ENCODE measurements at regions not wholly inside any gene's neighbourhood (a gene's known extent, or its start where the extent isn't known, plus 50 kb on each side); places are given as distances from the start of the nearest gene placed in this dataset.
"Not testable (repeated sequence)": the region's sequence is repeated elsewhere in the genome, so short reads cannot be mapped to it uniquely, and the experiment has no call there.

DNA sequence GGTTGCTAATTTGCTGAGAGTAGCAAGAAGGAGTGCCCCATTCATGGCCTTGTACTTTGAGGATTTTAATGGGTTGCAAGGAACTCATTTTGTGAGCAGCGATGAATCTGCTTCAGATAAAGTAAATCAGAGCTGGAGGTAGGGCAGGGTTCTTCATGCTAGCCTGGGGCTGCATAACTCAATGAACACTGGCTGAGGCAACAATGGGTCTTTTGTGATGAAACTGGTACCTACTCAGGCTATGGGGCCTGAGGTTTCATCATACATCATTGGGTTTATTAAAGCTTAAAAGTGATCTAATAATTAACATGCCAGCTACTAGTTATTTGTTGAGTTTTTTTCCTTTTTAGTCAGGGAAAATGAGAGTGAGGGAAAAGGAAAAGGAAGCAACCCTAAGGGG, 106.9 kb downstream of the FAM50B start:
- no peak overlapping the region for H3K4me3 ChIP-seq
- no peaks in the 10 kb centered on the region for H3K4me1 ChIP-seq (replicated peaks in 1 of 2)
- in situ Hi-C loops (cut with MboI; ENCODE audit: low pct_unique_long_range_greater_than_20kb in 2 of 9, low sequenced_read_pairs in 9 of 9, unreplicated experiment in 9 of 9) = no loop called here
- WGBS, 10 experiments = 71 to 100% (median 87%) methylated on average over 1 of the region's 1 CpG; no CpG with 5 or more reads in 4 of the 10 experiments
- peak in 1 of 8 experiments; percentile 24 for ATAC-seq (replicated peaks in 6 of 8)
- no peak overlapping the region for H3K27ac ChIP-seq

GRCh38 chr6:3957321-3957720, 108.1 kb downstream of the FAM50B start:
- no peak overlapping the region for H3K4me3 ChIP-seq
- ATAC-seq (replicated peaks in 6 of 8) = no peak
- no peaks in the 10 kb centered on the region for H3K4me1 ChIP-seq (replicated peaks in 1 of 2)
- no peak overlapping the region for H3K27ac ChIP-seq
- in situ Hi-C loops (cut with MboI; ENCODE audit: low pct_unique_long_range_greater_than_20kb in 2 of 9, low sequenced_read_pairs in 9 of 9, unreplicated experiment in 9 of 9) = no loop called here
- 90 to 92% methylated on average over 1 of the region's 1 CpG; no CpG with 5 or more reads in 8 of the 10 experiments for WGBS, 10 experiments

DNA sequence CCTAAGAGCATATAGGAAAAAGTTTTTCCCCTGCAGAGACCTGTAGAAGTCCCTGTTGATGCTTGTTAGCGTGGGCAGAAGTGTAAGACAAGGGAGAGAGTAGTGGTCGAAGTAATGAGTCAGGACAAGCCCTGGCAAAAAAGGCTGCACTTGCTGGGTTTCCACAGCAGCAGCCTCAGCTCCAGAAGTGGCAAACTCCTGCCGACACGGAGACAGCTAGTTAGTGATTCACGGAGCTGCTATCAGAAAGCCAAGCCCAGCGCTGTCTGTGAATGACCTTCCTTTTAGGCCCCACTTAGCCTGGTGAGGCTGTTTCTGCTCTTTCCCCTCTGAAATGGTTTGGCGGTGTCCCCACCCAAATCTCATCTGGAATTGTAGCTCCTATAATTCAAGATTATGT, 109.1 kb downstream of the FAM50B start:
- ATAC-seq (replicated peaks in 6 of 8) = no peak
- Histone ChIP-seq H3K4me3 (no peak overlapping the region), H3K27ac (no peak overlapping the region), H3K4me1 (replicated peaks in 1 of 2) (no peaks in the 10 kb centered on the region)
- in situ Hi-C loops (cut with MboI; ENCODE audit: low pct_unique_long_range_greater_than_20kb in 2 of 9, low sequenced_read_pairs in 9 of 9, unreplicated experiment in 9 of 9) = no loop called here
- 69 to 100% (median 81%) methylated on average over 2 to 5 of the region's 7 CpGs; no CpG with 5 or more reads in 5 of the 10 experiments for WGBS, 10 experiments

DNA sequence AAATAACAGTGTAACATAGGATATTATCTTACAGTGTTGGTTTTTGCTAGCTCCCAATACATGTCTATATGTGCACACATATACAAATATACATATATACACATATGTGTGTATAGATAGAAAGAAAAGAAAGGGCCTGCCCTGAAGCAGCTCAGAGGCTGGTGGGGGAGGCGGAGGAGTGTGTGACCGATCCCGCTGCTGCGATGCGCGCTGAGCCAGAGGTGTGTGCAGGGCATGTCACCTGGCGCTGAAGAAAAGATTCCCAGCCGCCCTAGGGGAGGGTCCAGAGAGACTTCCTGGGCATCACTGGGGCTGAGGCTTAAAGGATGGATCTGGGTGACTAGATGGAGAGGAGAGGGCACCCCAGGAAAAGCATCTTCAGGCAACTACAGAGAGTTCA, 110.2 kb downstream of the FAM50B start:
- no peaks in the 10 kb centered on the region for H3K4me1 ChIP-seq (replicated peaks in 1 of 2)
- 60 to 100% (median 83%) methylated on average over 1 of the region's 8 CpGs; no CpG with 5 or more reads in 7 of the 10 experiments for WGBS, 10 experiments
- no peak overlapping the region for H3K4me3 ChIP-seq
- in situ Hi-C loops (cut with MboI; ENCODE audit: low pct_unique_long_range_greater_than_20kb in 2 of 9, low sequenced_read_pairs in 9 of 9, unreplicated experiment in 9 of 9) = no loop called here
- H3K27ac ChIP-seq = no peak overlapping the region
- no peak for ATAC-seq (replicated peaks in 6 of 8)

- peak in 7 of 8 experiments; percentile 31 to 99 (median 96) for ATAC-seq (replicated peaks in 6 of 8)
- in situ Hi-C loops (cut with MboI; ENCODE audit: low pct_unique_long_range_greater_than_20kb in 2 of 9, low sequenced_read_pairs in 9 of 9, unreplicated experiment in 9 of 9) = no loop called here
- H3K27ac ChIP-seq = no peak overlapping the region
- 47 to 92% (median 70%) methylated on average over 2 to 4 of the region's 5 CpGs; no CpG with 5 or more reads in 2 of the 10 experiments for WGBS, 10 experiments
- H3K4me3 ChIP-seq = no peak overlapping the region
- no peaks in the 10 kb centered on the region for H3K4me1 ChIP-seq (replicated peaks in 1 of 2)
These were observed 111.7 kb downstream of the FAM50B start for GRCh38 chr6:3960754-3961361.

DNA sequence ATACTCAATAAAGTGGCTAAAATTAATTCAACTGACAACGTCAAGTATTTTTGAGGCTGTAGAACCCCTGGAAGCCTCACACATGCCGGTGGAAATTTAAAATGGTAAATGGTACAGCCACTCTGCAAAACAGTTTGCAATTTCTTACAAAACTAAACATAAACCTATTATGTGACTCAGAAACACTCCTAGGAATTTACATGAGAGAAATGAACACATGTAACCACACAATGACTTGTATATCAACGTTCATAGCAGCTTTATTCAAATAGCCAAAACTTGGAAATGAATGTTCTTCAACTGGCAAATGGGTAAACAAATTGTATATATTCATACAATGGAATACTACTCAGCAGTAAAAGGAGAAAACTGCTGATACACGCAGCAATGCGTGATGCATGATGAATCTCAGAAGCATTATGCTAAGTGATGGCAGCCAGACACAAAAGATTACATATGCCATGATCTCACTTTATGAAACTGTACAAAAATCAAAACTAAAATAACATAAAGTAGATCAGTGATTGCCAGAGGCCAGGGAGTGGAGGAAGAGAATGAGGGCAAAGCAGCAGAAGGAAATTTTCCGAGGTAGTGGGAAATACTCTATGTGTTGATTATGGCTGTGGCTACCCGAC, 112.5 kb downstream of the FAM50B start:
- in situ Hi-C loops (cut with MboI; ENCODE audit: low pct_unique_long_range_greater_than_20kb in 2 of 9, low sequenced_read_pairs in 9 of 9, unreplicated experiment in 9 of 9) = no loop called here
- Histone ChIP-seq H3K27ac (no peak overlapping the region), H3K4me3 (no peak overlapping the region), H3K4me1 (replicated peaks in 1 of 2) (no peaks in the 10 kb centered on the region)
- ATAC-seq (replicated peaks in 6 of 8) = peak in 3 of 8 experiments; percentile 74 to 88 (median 85)
- 6 to 97% (median 84%) methylated on average over 2 to 7 of the region's 7 CpGs for WGBS, 10 experiments

- H3K4me1 ChIP-seq (replicated peaks in 1 of 2) = no peaks in the 10 kb centered on the region
- no peak overlapping the region for H3K27ac ChIP-seq
- ATAC-seq (replicated peaks in 6 of 8) = peak in 6 of 8 experiments; percentile 9 to 60 (median 30)
- 8 to 100% (median 88%) methylated on average over 1 to 6 of the region's 7 CpGs; no CpG with 5 or more reads in 1 of the 10 experiments for WGBS, 10 experiments
- no peak overlapping the region for H3K4me3 ChIP-seq
- in situ Hi-C loops (cut with MboI; ENCODE audit: low pct_unique_long_range_greater_than_20kb in 2 of 9, low sequenced_read_pairs in 9 of 9, unreplicated experiment in 9 of 9) = no loop called here
These were observed 113.4 kb downstream of the FAM50B start for GRCh38 chr6:3962291-3963280.

DNA sequence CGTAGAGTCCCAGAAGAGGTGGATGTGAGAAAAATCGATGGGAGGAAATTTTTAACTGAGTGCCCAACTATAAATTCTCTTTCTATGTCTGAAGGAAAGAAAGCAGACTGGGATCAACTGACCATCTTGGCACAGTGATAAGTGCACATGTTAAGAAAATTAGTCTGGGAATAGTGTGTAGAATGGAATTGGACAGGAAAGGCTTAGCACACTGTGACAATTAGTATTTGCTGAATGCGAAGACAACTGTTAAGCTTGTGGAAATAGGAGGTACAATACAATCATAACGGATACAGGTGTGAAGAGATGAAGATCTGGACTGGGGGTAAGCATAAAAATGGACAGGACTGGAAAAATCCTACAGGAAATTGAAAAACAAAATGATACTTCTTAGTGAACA, 114.3 kb downstream of the FAM50B start:
- Histone ChIP-seq H3K27ac (no peak overlapping the region), H3K4me1 (replicated peaks in 1 of 2) (no peaks in the 10 kb centered on the region), H3K4me3 (no peak overlapping the region)
- WGBS, 10 experiments = 63 to 100% (median 87%) methylated on average over 2 to 4 of the region's 4 CpGs; no CpG with 5 or more reads in 1 of the 10 experiments
- ATAC-seq (replicated peaks in 6 of 8) = no peak
- in situ Hi-C loops (cut with MboI; ENCODE audit: low pct_unique_long_range_greater_than_20kb in 2 of 9, low sequenced_read_pairs in 9 of 9, unreplicated experiment in 9 of 9) = no loop called here

DNA sequence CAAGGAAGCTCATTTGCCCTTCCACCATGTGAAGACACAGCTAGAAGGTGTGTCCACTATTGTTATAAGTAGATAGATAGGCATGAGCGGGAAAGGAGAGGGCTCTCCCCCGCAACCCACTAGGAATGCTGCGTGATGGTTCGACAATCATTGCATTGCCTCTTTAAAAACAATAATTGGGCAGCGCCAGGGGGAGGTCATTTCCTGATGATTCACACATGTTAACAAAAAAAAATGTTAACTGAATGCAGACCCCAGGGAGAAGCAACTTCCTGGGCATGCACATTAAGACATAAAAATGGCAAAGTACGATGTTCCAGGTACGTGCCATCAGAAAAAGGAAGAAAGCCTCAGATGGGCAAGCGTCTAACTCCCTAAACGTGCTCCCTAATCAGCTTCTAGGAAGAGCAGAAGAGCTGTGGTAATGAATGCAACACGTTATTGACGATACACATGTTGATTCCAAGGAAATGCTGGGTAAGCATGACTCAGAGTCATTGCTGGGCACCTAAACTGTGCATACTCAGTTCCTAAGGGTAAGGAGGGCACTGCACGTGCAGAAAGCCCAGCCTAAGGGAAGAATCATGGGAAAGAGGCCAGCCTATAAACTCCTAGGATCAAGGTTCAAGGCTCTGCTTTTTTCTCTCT, 113.7 kb downstream of the FAM217A start:
- Histone ChIP-seq H3K27ac (no peak overlapping the region), H3K4me1 (replicated peaks in 1 of 2) (no peaks in the 10 kb centered on the region), H3K4me3 (no peak overlapping the region)
- peak in 3 of 8 experiments; percentile 26 to 53 (median 28) for ATAC-seq (replicated peaks in 6 of 8)
- in situ Hi-C loops (cut with MboI; ENCODE audit: low pct_unique_long_range_greater_than_20kb in 2 of 9, low sequenced_read_pairs in 9 of 9, unreplicated experiment in 9 of 9) = no loop called here
- 23 to 100% (median 77%) methylated on average over 2 to 11 of the region's 12 CpGs; no CpG with 5 or more reads in 2 of the 10 experiments for WGBS, 10 experiments

DNA sequence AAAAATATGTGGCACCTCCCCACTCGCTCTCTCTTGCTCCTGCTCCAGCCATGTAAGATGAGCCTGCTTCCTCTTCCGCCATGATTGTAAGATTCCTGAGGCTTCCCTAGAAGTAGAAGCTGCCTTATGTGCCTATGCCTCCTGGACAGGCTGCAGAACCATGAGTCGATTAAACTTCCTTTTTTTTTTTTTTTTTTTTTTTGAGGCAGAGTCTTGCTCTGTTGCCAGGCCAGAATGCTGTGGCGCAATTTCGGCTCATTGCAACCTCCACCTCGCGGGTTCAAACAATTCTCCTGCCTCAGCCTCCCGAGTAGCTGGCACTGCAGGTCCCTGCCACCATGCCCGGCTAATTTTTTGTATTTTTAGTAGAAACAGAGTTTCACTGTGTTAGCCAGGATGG, 112.5 kb downstream of the FAM217A start:
- Histone ChIP-seq H3K4me3 (no peak overlapping the region), H3K4me1 (replicated peaks in 1 of 2) (no peaks in the 10 kb centered on the region), H3K27ac (no peak overlapping the region)
- ATAC-seq (replicated peaks in 6 of 8) = no peak
- in situ Hi-C loops (cut with MboI; ENCODE audit: low pct_unique_long_range_greater_than_20kb in 2 of 9, low sequenced_read_pairs in 9 of 9, unreplicated experiment in 9 of 9) = no loop called here
- WGBS, 10 experiments = 88 to 100% (median 94%) methylated on average over 2 to 9 of the region's 9 CpGs; no CpG with 5 or more reads in 3 of the 10 experiments

- H3K4me3 ChIP-seq = no peak overlapping the region
- no peak for ATAC-seq (replicated peaks in 6 of 8)
- in situ Hi-C loops (cut with MboI; ENCODE audit: low pct_unique_long_range_greater_than_20kb in 2 of 9, low sequenced_read_pairs in 9 of 9, unreplicated experiment in 9 of 9) = no loop called here
- WGBS, 10 experiments = 84 to 100% (median 95%) methylated on average over 2 to 5 of the region's 5 CpGs; no CpG with 5 or more reads in 1 of the 10 experiments
- H3K27ac ChIP-seq = no peak overlapping the region
- no peaks in the 10 kb centered on the region for H3K4me1 ChIP-seq (replicated peaks in 1 of 2)
These were observed 108.8 kb downstream of the FAM217A start for GRCh38 chr6:3970097-3970496.

DNA sequence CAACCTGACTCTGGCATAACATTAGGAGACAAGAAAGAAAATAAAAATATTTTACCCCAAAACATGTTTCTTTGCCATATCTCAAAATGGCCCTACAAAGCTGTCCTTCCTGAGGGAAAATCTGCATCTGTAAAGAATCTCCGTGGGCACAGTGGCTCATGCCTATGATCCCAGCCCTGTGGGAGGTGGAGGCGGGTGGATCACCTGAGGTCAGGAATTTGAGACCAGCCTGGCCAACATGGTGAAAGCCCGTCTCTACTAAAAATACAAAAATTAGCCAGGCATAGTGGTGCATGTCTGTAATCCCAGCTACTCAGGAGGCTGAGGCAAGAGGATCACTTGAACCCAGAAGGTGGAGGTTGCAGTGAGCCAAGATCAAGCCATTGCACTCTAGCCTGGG, 105.8 kb downstream of the FAM217A start:
- H3K27ac ChIP-seq; in situ Hi-C loops (cut with MboI; ENCODE audit: low pct_unique_long_range_greater_than_20kb in 2 of 9, low sequenced_read_pairs in 9 of 9, unreplicated experiment in 9 of 9); H3K4me3 ChIP-seq; H3K4me1 ChIP-seq (replicated peaks in 1 of 2); ATAC-seq (replicated peaks in 6 of 8): not testable (repeated sequence)
- 58 to 100% (median 72%) methylated on average over 1 to 3 of the region's 3 CpGs; no CpG with 5 or more reads in 4 of the 10 experiments for WGBS, 10 experiments

All from motor neuron (in vitro differentiated cells).